ENCODE measurements at regions not wholly inside any gene's neighbourhood (a gene's known extent, or its start where the extent isn't known, plus 50 kb on each side); places are given as distances from the start of the nearest gene placed in this dataset.

GRCh38 chr16:17561056-17561455 is 90.3 kb upstream of the XYLT1 start:
- no peaks in the 10 kb centered on the region for H3K9me3 ChIP-seq (ENCODE audit: low read depth, low read length)
- H3K36me3 ChIP-seq (ENCODE audit: insufficient read depth, low read length), result no peaks in the 10 kb centered on the region
- TF ChIP-seq CTCF (IDR thresholded peaks at IDR 0.05; ENCODE audit: extremely low read depth, low read depth, low read length), result no peak
- H3K27me3 ChIP-seq (ENCODE audit: insufficient read depth, low read length), result peaks cover 14% of the 10 kb centered on the region
- no peak overlapping the region for H2AFZ ChIP-seq (ENCODE audit: low read length)
- H3K79me2 ChIP-seq (ENCODE audit: insufficient read depth, low read length), result no peaks in the 10 kb centered on the region
- no peak for DNase-seq (ENCODE audit: insufficient read length, low spot score, missing footprints)
- peaks cover 9% of the 10 kb centered on the region for H3K4me1 ChIP-seq (ENCODE audit: insufficient read depth, low read length)
- H3K27ac ChIP-seq (ENCODE audit: low read depth, low read length), result no peak overlapping the region
- no peak overlapping the region for H3K4me3 ChIP-seq (ENCODE audit: insufficient read depth, low read length)
- H4K20me1 ChIP-seq (ENCODE audit: insufficient read depth, low read length), result no peaks in the 10 kb centered on the region
- no peak overlapping the region for H3K4me2 ChIP-seq (ENCODE audit: insufficient read depth, low read length)

- Histone ChIP-seq H3K36me3 (ENCODE audit: insufficient read depth, low read length) (no peaks in the 10 kb centered on the region), H3K4me2 (ENCODE audit: insufficient read depth, low read length) (no peak overlapping the region), H2AFZ (ENCODE audit: low read length) (no peak overlapping the region), H3K79me2 (ENCODE audit: insufficient read depth, low read length) (no peaks in the 10 kb centered on the region), H3K27ac (ENCODE audit: low read depth, low read length) (no peak overlapping the region), H3K9me3 (ENCODE audit: low read depth, low read length) (no peaks in the 10 kb centered on the region), H4K20me1 (ENCODE audit: insufficient read depth, low read length) (no peaks in the 10 kb centered on the region), H3K4me1 (ENCODE audit: insufficient read depth, low read length) (peaks cover 9% of the 10 kb centered on the region), H3K4me3 (ENCODE audit: insufficient read depth, low read length) (no peak overlapping the region), H3K27me3 (ENCODE audit: insufficient read depth, low read length) (peaks cover 14% of the 10 kb centered on the region)
- no peak for TF ChIP-seq CTCF (IDR thresholded peaks at IDR 0.05; ENCODE audit: extremely low read depth, low read depth, low read length)
- no peak for DNase-seq (ENCODE audit: insufficient read length, low spot score, missing footprints)
Observed at GRCh38 chr16:17560548-17560947, 89.8 kb upstream of the XYLT1 start.

- Histone ChIP-seq H4K20me1 (ENCODE audit: insufficient read depth, low read length) (no peaks in the 10 kb centered on the region), H3K27me3 (ENCODE audit: insufficient read depth, low read length) (peaks cover 14% of the 10 kb centered on the region), H3K27ac (ENCODE audit: low read depth, low read length) (no peak overlapping the region), H3K36me3 (ENCODE audit: insufficient read depth, low read length) (no peaks in the 10 kb centered on the region), H3K4me3 (ENCODE audit: insufficient read depth, low read length) (no peak overlapping the region), H3K9me3 (ENCODE audit: low read depth, low read length) (no peaks in the 10 kb centered on the region), H2AFZ (ENCODE audit: low read length) (no peak overlapping the region), H3K4me1 (ENCODE audit: insufficient read depth, low read length) (peaks cover 20% of the 10 kb centered on the region), H3K4me2 (ENCODE audit: insufficient read depth, low read length) (no peak overlapping the region), H3K79me2 (ENCODE audit: insufficient read depth, low read length) (no peaks in the 10 kb centered on the region)
- no peak for TF ChIP-seq CTCF (IDR thresholded peaks at IDR 0.05; ENCODE audit: extremely low read depth, low read depth, low read length)
- no peak for DNase-seq (ENCODE audit: insufficient read length, low spot score, missing footprints)
Observed at GRCh38 chr16:17559394-17559793, 88.6 kb upstream of the XYLT1 start.

DNA sequence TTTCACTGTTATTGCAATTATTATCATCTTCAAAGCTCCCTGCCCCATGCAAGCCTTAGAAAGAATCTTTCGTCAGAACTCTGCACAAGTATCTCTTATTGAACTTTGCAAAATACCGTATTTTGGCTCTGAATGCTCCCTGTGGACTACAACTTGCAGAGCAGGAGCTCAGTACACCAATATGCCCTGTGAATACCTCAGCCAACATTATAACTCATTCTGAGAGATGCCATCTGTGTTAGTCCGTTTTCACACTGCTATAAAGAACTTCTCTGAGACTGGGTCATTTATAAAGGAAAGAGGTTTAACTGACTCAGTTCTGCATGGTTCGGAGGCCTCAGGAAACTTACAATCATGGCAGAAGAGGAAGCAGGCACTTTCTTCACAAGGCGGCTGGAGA is 87.2 kb upstream of the XYLT1 start:
- Histone ChIP-seq H3K27me3 (ENCODE audit: insufficient read depth, low read length) (peaks cover 14% of the 10 kb centered on the region), H2AFZ (ENCODE audit: low read length) (no peak overlapping the region), H3K79me2 (ENCODE audit: insufficient read depth, low read length) (no peaks in the 10 kb centered on the region), H4K20me1 (ENCODE audit: insufficient read depth, low read length) (no peaks in the 10 kb centered on the region), H3K4me2 (ENCODE audit: insufficient read depth, low read length) (no peak overlapping the region), H3K4me3 (ENCODE audit: insufficient read depth, low read length) (no peak overlapping the region), H3K9me3 (ENCODE audit: low read depth, low read length) (no peaks in the 10 kb centered on the region), H3K27ac (ENCODE audit: low read depth, low read length) (no peak overlapping the region), H3K4me1 (ENCODE audit: insufficient read depth, low read length) (peaks cover 20% of the 10 kb centered on the region), H3K36me3 (ENCODE audit: insufficient read depth, low read length) (no peaks in the 10 kb centered on the region)
- TF ChIP-seq CTCF (IDR thresholded peaks at IDR 0.05; ENCODE audit: extremely low read depth, low read depth, low read length), result no peak
- no peak for DNase-seq (ENCODE audit: insufficient read length, low spot score, missing footprints)

All from osteoblast (primary cell).